Bronchial epithelial cell (primary cell): ENCODE measurements at regions not wholly inside any gene's neighbourhood (a gene's known extent, or its start where the extent isn't known, plus 50 kb on each side); places are given as distances from the start of the nearest gene placed in this dataset.

ENCODE experiments used
- DNase-seq: peaks from one replicate; pipeline ENCODE4 v3.0.0-alpha.2; 2010; ENCODE audit warnings: low read depth
- FAIRE-seq: peaks from 2 replicates; lab custom pipeline; 2011; peaks lifted over from hg19 to GRCh38; lab: Jason Lieb, UNC
- H3K27me3 ChIP-seq: 2 replicates; pipeline ENCODE4 v1.5.1; 2011; ENCODE audit warnings: low read length; ENCODE audit not compliant: control insufficient read depth, insufficient read depth
- H3K36me3 ChIP-seq: 2 replicates; pipeline ENCODE4 v1.5.1; 2011; ENCODE audit warnings: low read length; ENCODE audit not compliant: control insufficient read depth, insufficient read depth
- H3K4me3 ChIP-seq: 2 replicates; pipeline ENCODE4 v1.5.1; 2011; ENCODE audit warnings: mild to moderate bottlenecking, low read depth, low read length, control low read depth
- TF ChIP-seq, protein P1 (sequence below): IDR thresholded peaks from 2 replicates; pipeline ENCODE4 v1.5.1; 2011; ENCODE audit warnings: mild to moderate bottlenecking, moderate library complexity, low read length, control low read depth, inconsistent platforms; ENCODE audit not compliant: insufficient read depth, severe bottlenecking

- H3K4me3 ChIP-seq = no peak overlapping the region
- FAIRE-seq = no peak
Observed at GRCh38 chr5:33041586-33041985, 330.5 kb downstream of the NPR3 start.

GRCh38 chr5:33043343-33043997 is 332.3 kb downstream of the NPR3 start:
- DNase-seq = peak; percentile 26
- TF ChIP-seq, protein P1, sequence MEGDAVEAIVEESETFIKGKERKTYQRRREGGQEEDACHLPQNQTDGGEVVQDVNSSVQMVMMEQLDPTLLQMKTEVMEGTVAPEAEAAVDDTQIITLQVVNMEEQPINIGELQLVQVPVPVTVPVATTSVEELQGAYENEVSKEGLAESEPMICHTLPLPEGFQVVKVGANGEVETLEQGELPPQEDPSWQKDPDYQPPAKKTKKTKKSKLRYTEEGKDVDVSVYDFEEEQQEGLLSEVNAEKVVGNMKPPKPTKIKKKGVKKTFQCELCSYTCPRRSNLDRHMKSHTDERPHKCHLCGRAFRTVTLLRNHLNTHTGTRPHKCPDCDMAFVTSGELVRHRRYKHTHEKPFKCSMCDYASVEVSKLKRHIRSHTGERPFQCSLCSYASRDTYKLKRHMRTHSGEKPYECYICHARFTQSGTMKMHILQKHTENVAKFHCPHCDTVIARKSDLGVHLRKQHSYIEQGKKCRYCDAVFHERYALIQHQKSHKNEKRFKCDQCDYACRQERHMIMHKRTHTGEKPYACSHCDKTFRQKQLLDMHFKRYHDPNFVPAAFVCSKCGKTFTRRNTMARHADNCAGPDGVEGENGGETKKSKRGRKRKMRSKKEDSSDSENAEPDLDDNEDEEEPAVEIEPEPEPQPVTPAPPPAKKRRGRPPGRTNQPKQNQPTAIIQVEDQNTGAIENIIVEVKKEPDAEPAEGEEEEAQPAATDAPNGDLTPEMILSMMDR = no peak
- no peaks in the 10 kb centered on the region for H3K27me3 ChIP-seq
- no peak for FAIRE-seq
- H3K36me3 ChIP-seq = no peaks in the 10 kb centered on the region
- H3K4me3 ChIP-seq = no peak overlapping the region

More at GRCh38 chr5:33041586-33041985, 330.5 kb downstream of the NPR3 start:
- no peaks in the 10 kb centered on the region for H3K36me3 ChIP-seq
- H3K27me3 ChIP-seq = no peaks in the 10 kb centered on the region
- DNase-seq = no peak
- TF ChIP-seq, protein P1 = no peak

DNA sequence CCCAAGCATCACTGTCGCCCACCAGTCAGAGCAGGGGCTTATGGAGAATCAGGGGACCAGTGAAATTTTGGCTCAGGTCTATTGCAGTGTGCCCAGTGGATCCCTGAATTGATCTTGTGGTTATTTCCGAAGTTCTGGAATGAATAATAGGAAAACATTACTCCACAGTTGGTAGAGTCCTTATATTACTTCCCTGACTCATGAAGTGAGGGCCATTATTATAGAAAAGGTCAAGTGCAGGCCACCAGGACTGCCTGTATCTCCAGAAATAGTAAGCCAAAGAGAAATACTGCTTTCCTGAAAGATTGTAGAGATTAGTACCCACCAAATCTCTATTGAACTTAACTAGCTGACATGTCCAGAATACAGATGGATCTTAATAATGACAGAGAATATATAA is 335.0 kb downstream of the NPR3 start:
- TF ChIP-seq, protein P1 = no peak
- Histone ChIP-seq H3K4me3 (no peak overlapping the region), H3K36me3 (no peaks in the 10 kb centered on the region), H3K27me3 (no peaks in the 10 kb centered on the region)
- DNase-seq (no peak), FAIRE-seq (no peak)

DNA sequence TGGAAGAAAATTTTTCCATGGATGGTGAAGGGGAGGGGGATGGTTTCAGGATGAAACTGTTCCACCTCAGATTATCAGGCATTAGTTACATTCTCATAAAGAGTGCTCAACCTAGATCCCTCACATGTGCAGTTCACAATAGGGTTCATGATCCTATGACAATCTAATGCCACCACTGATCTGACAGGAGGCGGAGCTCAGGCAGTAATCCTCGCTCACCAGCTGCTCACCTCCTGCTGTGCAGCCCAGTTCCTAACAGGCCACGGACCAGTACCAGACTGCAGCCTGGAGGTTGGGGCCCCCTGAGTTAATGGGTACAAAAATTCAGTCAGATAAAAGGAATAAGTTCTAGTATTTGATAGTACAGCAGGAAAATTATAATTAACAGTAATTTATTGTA is 337.2 kb downstream of the NPR3 start:
- no peaks in the 10 kb centered on the region for H3K36me3 ChIP-seq
- H3K4me3 ChIP-seq = no peak overlapping the region
- TF ChIP-seq, protein P1 = no peak
- FAIRE-seq = no peak
- no peaks in the 10 kb centered on the region for H3K27me3 ChIP-seq
- no peak for DNase-seq

- Histone ChIP-seq H3K4me3 (no peak overlapping the region), H3K27me3 (no peaks in the 10 kb centered on the region), H3K36me3 (no peaks in the 10 kb centered on the region)
- FAIRE-seq = no peak
- DNase-seq = peak; percentile 63
- TF ChIP-seq, protein P1 = no peak
Observed at GRCh38 chr5:33049298-33049697, 338.2 kb downstream of the NPR3 start.

DNA sequence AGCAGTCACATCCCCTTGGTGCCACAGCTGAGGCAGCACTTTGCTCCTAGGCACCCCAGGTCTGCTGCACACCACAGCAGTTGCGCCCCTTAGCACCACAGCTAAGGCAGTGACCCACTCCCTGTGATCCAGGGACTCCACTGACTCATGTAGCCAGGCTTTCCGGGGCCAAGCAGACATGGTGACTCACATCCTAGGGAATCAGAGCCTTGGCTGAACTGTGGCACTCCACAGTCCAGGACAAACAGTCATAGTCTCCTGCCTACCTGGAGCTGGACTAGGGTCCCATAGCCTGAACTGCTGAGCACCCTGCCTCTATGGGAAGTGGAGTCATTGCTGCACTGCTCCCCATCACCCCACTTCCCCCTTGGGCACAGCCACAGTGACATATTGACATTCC is 338.7 kb downstream of the NPR3 start:
- H3K4me3 ChIP-seq = no peak overlapping the region
- no peaks in the 10 kb centered on the region for H3K36me3 ChIP-seq
- no peaks in the 10 kb centered on the region for H3K27me3 ChIP-seq
- DNase-seq (peak; percentile 96), FAIRE-seq (peak; percentile 90)
- TF ChIP-seq, protein P1 = no peak
